ENCODE measurements at regions not wholly inside any gene's neighbourhood (a gene's known extent, or its start where the extent isn't known, plus 50 kb on each side); places are given as distances from the start of the nearest gene placed in this dataset.

- TF ChIP-seq POLR2AphosphoS5 (IDR thresholded peaks at IDR 0.05; ENCODE audit: low read depth, low read length) (no peak), SIN3A (IDR thresholded peaks at IDR 0.05; ENCODE audit: borderline replicate concordance, insufficient read depth, low read depth, low read length) (no peak), TCF7L2 (IDR thresholded peaks at IDR 0.05; ENCODE audit: low read depth, low read length) (no peak)
- TF ChIP-seq, protein P1, sequence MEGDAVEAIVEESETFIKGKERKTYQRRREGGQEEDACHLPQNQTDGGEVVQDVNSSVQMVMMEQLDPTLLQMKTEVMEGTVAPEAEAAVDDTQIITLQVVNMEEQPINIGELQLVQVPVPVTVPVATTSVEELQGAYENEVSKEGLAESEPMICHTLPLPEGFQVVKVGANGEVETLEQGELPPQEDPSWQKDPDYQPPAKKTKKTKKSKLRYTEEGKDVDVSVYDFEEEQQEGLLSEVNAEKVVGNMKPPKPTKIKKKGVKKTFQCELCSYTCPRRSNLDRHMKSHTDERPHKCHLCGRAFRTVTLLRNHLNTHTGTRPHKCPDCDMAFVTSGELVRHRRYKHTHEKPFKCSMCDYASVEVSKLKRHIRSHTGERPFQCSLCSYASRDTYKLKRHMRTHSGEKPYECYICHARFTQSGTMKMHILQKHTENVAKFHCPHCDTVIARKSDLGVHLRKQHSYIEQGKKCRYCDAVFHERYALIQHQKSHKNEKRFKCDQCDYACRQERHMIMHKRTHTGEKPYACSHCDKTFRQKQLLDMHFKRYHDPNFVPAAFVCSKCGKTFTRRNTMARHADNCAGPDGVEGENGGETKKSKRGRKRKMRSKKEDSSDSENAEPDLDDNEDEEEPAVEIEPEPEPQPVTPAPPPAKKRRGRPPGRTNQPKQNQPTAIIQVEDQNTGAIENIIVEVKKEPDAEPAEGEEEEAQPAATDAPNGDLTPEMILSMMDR (IDR thresholded peaks at IDR 0.05), result no peak
Measured at GRCh38 chr11:103849366-103849765, 187.1 kb upstream of the DDI1 start.
